ENCODE measurements at regions not wholly inside any gene's neighbourhood (a gene's known extent, or its start where the extent isn't known, plus 50 kb on each side); places are given as distances from the start of the nearest gene placed in this dataset.

DNA sequence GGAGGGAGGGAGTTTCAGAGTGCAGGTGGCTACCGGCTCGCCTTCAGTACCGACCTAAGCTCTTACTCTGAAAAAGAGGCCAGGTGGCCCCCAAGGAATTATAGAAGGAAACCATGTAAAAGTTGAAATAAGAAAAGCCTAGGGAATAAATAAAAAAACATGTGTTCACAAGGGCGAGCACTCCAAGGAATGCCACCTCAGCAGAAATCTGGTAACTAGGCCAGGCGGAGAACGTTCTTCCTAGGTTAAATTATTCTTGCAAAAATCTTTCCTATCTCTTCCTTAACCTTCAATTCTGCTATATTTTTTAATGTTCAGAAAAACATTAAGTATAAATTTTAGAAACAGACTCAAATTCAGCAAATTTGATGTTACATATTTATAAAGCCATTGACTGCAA lies 1260.3 kb upstream of the SLC10A2 start:
- peaks cover 4% of the 10 kb centered on the region for H3K9me3 Mint-ChIP-seq (ENCODE audit: low read depth)
- H3K27me3 Mint-ChIP-seq: no peaks in the 10 kb centered on the region
- no peak overlapping the region for H3K27ac Mint-ChIP-seq
- H3K4me1 Mint-ChIP-seq (ENCODE audit: low read depth): no peaks in the 10 kb centered on the region
- no peaks in the 10 kb centered on the region for H3K36me3 Mint-ChIP-seq
- no peak overlapping the region for H3K4me3 Mint-ChIP-seq

DNA sequence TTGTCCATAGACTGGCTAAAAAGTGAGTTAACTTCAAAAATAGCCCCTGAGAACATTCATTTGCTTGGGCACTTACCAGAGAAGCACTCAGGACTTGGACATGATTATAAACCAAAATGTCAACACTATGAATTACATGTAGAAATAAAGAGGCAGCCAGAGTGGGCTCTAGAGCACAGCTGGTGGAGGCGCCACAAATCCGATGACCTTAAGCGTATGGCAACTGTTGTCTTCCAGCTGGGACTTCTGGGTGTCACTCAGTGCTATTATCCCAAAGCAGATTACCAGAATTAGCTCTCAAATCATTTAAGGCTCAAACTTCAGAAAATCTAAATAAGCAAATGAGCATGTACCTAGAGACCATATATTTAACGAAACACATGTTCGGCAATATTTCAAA lies 1255.5 kb upstream of the SLC10A2 start:
- Mint-ChIP-seq H3K4me3 (no peak overlapping the region), H3K27ac (no peak overlapping the region), H3K36me3 (no peaks in the 10 kb centered on the region), H3K9me3 (ENCODE audit: low read depth) (no peaks in the 10 kb centered on the region), H3K27me3 (no peaks in the 10 kb centered on the region), H3K4me1 (ENCODE audit: low read depth) (no peaks in the 10 kb centered on the region)

DNA sequence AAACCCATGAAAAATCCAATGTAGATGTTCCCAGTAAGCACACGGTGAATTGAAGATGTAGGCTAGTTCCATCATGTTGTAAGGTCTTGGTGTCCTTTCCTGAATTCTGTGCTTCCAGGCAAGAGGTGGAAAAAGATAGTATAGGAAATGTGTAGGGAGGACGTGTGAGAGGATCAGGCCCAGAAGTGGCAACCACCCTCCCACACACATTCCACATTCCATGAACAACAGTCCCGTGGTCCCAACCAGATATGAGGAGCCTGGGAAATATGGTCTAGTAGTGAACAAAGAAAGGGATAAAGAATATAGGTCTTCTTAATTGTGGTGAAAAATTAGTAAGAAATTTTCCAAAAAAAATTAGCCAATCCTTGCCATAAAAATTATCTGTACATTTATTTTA lies 1254.2 kb upstream of the SLC10A2 start:
- H3K4me3 Mint-ChIP-seq: no peak overlapping the region
- no peaks in the 10 kb centered on the region for H3K9me3 Mint-ChIP-seq (ENCODE audit: low read depth)
- no peaks in the 10 kb centered on the region for H3K36me3 Mint-ChIP-seq
- H3K27me3 Mint-ChIP-seq: no peaks in the 10 kb centered on the region
- H3K27ac Mint-ChIP-seq: no peak overlapping the region
- no peaks in the 10 kb centered on the region for H3K4me1 Mint-ChIP-seq (ENCODE audit: low read depth)

DNA sequence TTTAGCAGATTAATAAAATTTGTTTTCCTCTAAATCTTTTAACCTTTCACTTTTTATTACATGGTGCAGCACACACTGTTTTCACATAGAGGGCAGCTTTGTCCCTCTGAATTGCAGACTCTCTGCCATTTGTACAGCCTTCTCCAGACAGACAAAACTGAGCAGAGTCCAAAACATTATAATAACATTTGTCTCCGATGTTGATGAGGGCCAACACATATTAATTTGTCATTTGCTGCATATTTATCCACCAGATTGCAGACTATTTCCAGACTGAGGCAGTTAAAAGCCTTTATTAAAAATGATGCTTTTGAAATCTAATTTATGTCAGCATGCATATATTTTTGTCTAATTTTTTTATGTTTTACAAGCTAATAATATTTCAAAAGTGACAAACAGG lies 1251.9 kb upstream of the SLC10A2 start:
- H3K4me1 Mint-ChIP-seq (ENCODE audit: low read depth): no peaks in the 10 kb centered on the region

DNA sequence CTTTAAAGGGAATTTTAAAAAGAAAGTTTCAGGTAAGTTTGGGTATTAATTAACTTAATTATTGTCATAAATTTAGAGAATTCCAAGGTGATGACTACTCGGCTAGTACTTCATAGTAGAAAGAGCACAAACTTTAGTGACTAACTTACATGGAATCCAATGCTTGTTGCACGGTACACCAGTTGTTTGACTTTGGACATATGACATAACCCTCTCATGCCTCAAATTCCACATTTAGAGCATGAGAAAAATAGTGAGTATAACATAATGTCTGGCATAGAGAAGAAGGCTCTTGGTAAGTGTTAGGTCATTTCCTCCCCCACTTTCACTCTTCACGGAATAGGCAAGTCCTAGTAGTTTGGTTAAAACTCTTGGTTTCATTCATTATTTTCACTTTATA lies 1249.4 kb upstream of the SLC10A2 start:
- H3K27me3 Mint-ChIP-seq: no peaks in the 10 kb centered on the region
- H3K27ac Mint-ChIP-seq: no peak overlapping the region
- H3K4me1 Mint-ChIP-seq (ENCODE audit: low read depth): no peaks in the 10 kb centered on the region
- no peak overlapping the region for H3K4me3 Mint-ChIP-seq
- H3K36me3 Mint-ChIP-seq: no peaks in the 10 kb centered on the region
- H3K9me3 Mint-ChIP-seq (ENCODE audit: low read depth): no peaks in the 10 kb centered on the region

More for the DNA sequence above, 1251.9 kb upstream of the SLC10A2 start:
- H3K27ac Mint-ChIP-seq: no peak overlapping the region
- no peaks in the 10 kb centered on the region for H3K9me3 Mint-ChIP-seq (ENCODE audit: low read depth)
- no peaks in the 10 kb centered on the region for H3K36me3 Mint-ChIP-seq
- H3K27me3 Mint-ChIP-seq: no peaks in the 10 kb centered on the region
- H3K4me3 Mint-ChIP-seq: no peak overlapping the region

- Mint-ChIP-seq H3K4me1 (ENCODE audit: low read depth) (no peaks in the 10 kb centered on the region), H3K9me3 (ENCODE audit: low read depth) (no peaks in the 10 kb centered on the region), H3K36me3 (no peaks in the 10 kb centered on the region), H3K27ac (no peak overlapping the region), H3K27me3 (no peaks in the 10 kb centered on the region), H3K4me3 (no peak overlapping the region)
These were observed 1248.8 kb upstream of the SLC10A2 start for GRCh38 chr13:104314926-104315535.

GRCh38 chr13:104314321-104314720 lies 1248.1 kb upstream of the SLC10A2 start:
- Mint-ChIP-seq H3K36me3 (no peaks in the 10 kb centered on the region), H3K4me1 (ENCODE audit: low read depth) (no peaks in the 10 kb centered on the region), H3K27ac (no peak overlapping the region), H3K4me3 (no peak overlapping the region), H3K27me3 (no peaks in the 10 kb centered on the region), H3K9me3 (ENCODE audit: low read depth) (no peaks in the 10 kb centered on the region)

DNA sequence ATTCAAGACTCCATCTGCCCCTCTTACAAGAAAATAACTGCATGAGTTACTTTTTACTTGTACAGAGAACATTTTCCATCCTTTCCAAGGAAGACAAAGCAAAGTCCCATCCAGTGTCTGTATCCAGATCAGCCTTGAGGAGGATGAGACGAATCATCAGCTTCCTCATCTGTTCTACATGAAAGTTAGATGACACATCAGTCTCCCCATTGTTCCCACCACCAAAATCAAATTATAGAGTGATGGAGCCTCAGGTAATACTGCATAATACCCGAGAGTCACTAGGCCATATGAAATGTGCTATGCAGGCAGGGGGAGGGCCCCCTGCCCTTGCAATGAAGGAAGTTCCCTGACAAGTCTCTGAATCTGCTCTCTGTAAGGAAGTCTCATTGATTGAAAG lies 1244.6 kb upstream of the SLC10A2 start:
- Mint-ChIP-seq H3K36me3 (no peaks in the 10 kb centered on the region), H3K4me1 (ENCODE audit: low read depth) (no peaks in the 10 kb centered on the region), H3K27me3 (no peaks in the 10 kb centered on the region), H3K27ac (no peak overlapping the region), H3K9me3 (ENCODE audit: low read depth) (peaks cover 5% of the 10 kb centered on the region), H3K4me3 (no peak overlapping the region)

- Mint-ChIP-seq H3K4me3 (no peak overlapping the region), H3K27me3 (no peaks in the 10 kb centered on the region), H3K4me1 (ENCODE audit: low read depth) (no peaks in the 10 kb centered on the region), H3K36me3 (no peaks in the 10 kb centered on the region), H3K27ac (no peak overlapping the region), H3K9me3 (ENCODE audit: low read depth) (peaks cover 5% of the 10 kb centered on the region)
These were observed 1243.2 kb upstream of the SLC10A2 start for GRCh38 chr13:104309431-104309830.

GRCh38 chr13:104301171-104301975 lies 1235.2 kb upstream of the SLC10A2 start:
- Mint-ChIP-seq H3K9me3 (ENCODE audit: low read depth) (peaks cover 6% of the 10 kb centered on the region), H3K27me3 (no peaks in the 10 kb centered on the region), H3K36me3 (no peaks in the 10 kb centered on the region), H3K27ac (no peak overlapping the region), H3K4me1 (ENCODE audit: low read depth) (no peaks in the 10 kb centered on the region), H3K4me3 (no peak overlapping the region)

- Mint-ChIP-seq H3K4me3 (no peak overlapping the region), H3K36me3 (no peaks in the 10 kb centered on the region), H3K27ac (no peak overlapping the region), H3K9me3 (ENCODE audit: low read depth) (peaks cover 3% of the 10 kb centered on the region), H3K4me1 (ENCODE audit: low read depth) (no peaks in the 10 kb centered on the region), H3K27me3 (no peaks in the 10 kb centered on the region)
These were observed 1230.9 kb upstream of the SLC10A2 start for GRCh38 chr13:104297075-104297474.

- H3K27me3 Mint-ChIP-seq: no peaks in the 10 kb centered on the region
- no peak overlapping the region for H3K4me3 Mint-ChIP-seq
These were observed 1230.1 kb upstream of the SLC10A2 start for GRCh38 chr13:104296286-104296685.

GRCh38 chr13:104295537-104295936 lies 1229.3 kb upstream of the SLC10A2 start:
- H3K4me3 Mint-ChIP-seq: no peak overlapping the region
- no peaks in the 10 kb centered on the region for H3K36me3 Mint-ChIP-seq
- no peaks in the 10 kb centered on the region for H3K4me1 Mint-ChIP-seq (ENCODE audit: low read depth)
- H3K9me3 Mint-ChIP-seq (ENCODE audit: low read depth): peaks cover 3% of the 10 kb centered on the region
- no peaks in the 10 kb centered on the region for H3K27me3 Mint-ChIP-seq
- H3K27ac Mint-ChIP-seq: no peak overlapping the region

More at GRCh38 chr13:104296286-104296685, 1230.1 kb upstream of the SLC10A2 start:
- H3K27ac Mint-ChIP-seq: no peak overlapping the region
- H3K9me3 Mint-ChIP-seq (ENCODE audit: low read depth): peaks cover 3% of the 10 kb centered on the region
- H3K36me3 Mint-ChIP-seq: no peaks in the 10 kb centered on the region
- H3K4me1 Mint-ChIP-seq (ENCODE audit: low read depth): no peaks in the 10 kb centered on the region

DNA sequence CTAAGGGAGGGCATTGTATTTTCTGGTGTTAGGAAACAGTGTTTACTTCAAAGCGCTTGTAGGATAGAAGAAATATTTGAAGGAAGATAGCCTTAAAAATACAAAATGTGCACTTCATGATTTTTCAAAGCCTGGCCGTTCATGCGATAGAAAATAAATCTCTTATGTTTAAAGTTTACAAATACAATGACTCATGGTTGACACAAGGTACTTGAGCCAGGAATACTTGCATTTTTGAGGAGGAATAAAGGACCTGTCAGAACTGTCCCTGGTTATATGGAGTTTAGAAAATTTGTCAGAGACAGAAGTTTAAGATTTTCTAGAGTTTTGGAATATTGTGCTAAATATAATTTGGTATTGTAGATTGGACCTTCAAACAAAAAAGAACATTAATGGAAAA lies 1223.2 kb upstream of the SLC10A2 start:
- Mint-ChIP-seq H3K27ac (no peak overlapping the region), H3K36me3 (no peaks in the 10 kb centered on the region), H3K4me1 (ENCODE audit: low read depth) (no peaks in the 10 kb centered on the region), H3K4me3 (no peak overlapping the region), H3K27me3 (no peaks in the 10 kb centered on the region), H3K9me3 (ENCODE audit: low read depth) (no peaks in the 10 kb centered on the region)

DNA sequence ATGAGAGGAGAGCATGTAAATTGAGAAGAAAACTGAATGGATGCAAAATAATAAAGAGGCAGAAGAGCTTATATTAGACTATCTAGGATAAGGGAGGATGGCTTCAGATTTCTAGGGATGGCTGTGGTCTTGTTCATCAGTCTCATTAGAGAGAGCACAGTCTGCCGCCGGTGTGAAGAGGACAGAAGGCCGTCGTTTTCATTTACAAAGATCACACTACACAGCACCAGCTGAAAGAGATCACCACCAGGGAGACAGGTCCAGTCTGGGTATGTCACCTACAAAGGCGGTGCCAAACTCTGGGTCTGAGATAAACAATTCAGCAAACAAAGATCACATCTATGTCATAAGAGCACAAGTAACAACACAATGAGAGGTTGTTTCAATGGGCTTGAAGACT lies 1222.3 kb upstream of the SLC10A2 start:
- H3K27ac Mint-ChIP-seq: no peak overlapping the region
- no peak overlapping the region for H3K4me3 Mint-ChIP-seq
- no peaks in the 10 kb centered on the region for H3K27me3 Mint-ChIP-seq
- no peaks in the 10 kb centered on the region for H3K36me3 Mint-ChIP-seq
- H3K4me1 Mint-ChIP-seq (ENCODE audit: low read depth): no peaks in the 10 kb centered on the region
- H3K9me3 Mint-ChIP-seq (ENCODE audit: low read depth): no peaks in the 10 kb centered on the region
